ENCODE measurements at regions not wholly inside any gene's neighbourhood (a gene's known extent, or its start where the extent isn't known, plus 50 kb on each side); places are given as distances from the start of the nearest gene placed in this dataset.

DNA sequence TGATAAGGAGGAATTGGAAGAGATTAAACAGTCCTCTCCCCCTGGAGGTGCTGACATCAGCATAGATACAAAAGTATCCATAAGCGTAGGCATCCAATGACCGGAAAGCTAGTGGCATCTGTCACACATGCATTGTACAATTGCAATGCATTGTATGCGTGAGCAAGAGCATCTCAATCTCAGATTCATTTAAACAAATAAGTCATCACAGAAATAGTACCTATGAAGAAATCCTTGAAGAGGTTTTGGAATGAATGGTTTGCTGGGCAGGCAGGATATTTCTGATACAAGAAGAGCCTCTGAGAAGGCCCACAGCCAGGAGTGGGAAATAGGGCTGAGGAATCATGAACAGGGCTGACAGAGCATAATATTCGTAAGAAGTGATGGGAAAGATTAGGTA lies 88.9 kb upstream of the ABCD3 start:
- POLR2A ChIA-PET, result no interaction called here
- H3K4me1 ChIP-seq (ENCODE audit: control insufficient read depth, insufficient read depth, low read length), result peaks cover 21% of the 10 kb centered on the region
- TF ChIP-seq ZNF707 (tag by site-specific recombination; IDR thresholded peaks at IDR 0.05) (no peak), ZNF433 (tag by site-specific recombination; IDR thresholded peaks at IDR 0.05; ENCODE audit: low read depth) (no peak), SALL2 (tag by site-specific recombination; IDR thresholded peaks at IDR 0.05; ENCODE audit: borderline replicate concordance) (no peak), ZNF132 (tag by site-specific recombination; IDR thresholded peaks at IDR 0.05; ENCODE audit: borderline replicate concordance) (no peak), BCL11A (tag by site-specific recombination; IDR thresholded peaks at IDR 0.05; ENCODE audit: low read depth) (no peak)

DNA sequence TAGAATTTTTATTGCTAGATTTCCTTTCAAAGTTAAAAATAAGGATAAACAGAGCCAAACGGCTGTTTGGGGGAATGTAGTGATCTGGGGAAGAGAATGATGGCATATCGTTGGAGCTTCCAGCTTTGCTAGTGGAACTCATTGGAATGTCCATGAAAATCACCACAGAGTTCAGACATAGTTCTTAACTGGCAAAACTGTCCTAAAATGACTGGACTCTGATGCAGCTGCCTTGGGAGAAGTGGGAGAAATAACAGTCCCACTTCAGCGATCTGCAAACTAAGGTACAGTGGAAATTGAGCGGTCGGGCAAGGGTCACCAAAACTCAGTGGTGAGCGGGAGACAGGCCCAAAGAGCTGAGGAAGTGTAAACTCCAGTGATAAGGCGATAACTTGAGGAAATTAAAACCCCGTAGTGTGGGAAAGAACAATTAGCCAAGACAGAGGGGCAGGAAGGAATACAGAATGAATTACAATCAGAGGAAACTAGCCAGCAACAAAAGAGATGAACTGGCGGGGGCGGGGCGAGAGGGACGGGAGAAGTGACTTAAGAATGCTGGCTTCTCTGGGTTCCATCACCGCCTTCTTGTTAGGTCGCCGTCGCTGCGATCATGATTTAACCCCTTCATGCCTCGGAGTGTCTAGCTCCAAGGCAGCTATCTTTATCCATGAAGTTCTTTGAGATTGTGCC lies 89.8 kb upstream of the ARHGAP29 start:
- CTCF ChIA-PET, result interaction anchor here (0.6 to 11.9 kb wide), 11 partner anchors 8 to 723 kb away, joined by 3 to 389 read pairs (median 3); no protein-coding TSS in a partner anchor
- Histone ChIP-seq H3K36me3 (ENCODE audit: control insufficient read depth in 2 of 2, insufficient read depth in 1 of 2, low read length in 2 of 2) (no peaks in the 10 kb centered on the region), H3K4me1 (ENCODE audit: control insufficient read depth, insufficient read depth, low read length) (peaks cover 27% of the 10 kb centered on the region), H3K9me3 (ENCODE audit: control insufficient read depth, insufficient read depth, low read depth, low read length) (no peaks in the 10 kb centered on the region), H3K27ac (ENCODE audit: extremely low read depth, low read depth, low read length) (no peak overlapping the region; the same call in 1 of the 2 replicates), H3K4me3 (ENCODE audit: low read depth, low read length) (no peak overlapping the region)
- POLR2A ChIA-PET, result interaction anchor here (0.6 to 1.8 kb wide), 2 partner anchors 90 to 291 kb away, joined by 3 to 11 read pairs; partner anchors contain the start of gene ARHGAP29
- TF ChIP-seq ZNF24 (tag by site-specific recombination; IDR thresholded peaks at IDR 0.05) (no peak), ZNF558 (tag by site-specific recombination; IDR thresholded peaks at IDR 0.05) (no peak), ZXDB (tag by site-specific recombination; IDR thresholded peaks at IDR 0.05) (peak; percentile 15; the same call in 1 of the 2 replicates), ZNF600 (tag by site-specific recombination; IDR thresholded peaks at IDR 0.05) (peak; percentile 79), WT1 (tag by site-specific recombination; IDR thresholded peaks at IDR 0.05) (no peak), SCRT2 (tag by site-specific recombination; IDR thresholded peaks at IDR 0.05) (no peak), YY1 (tag by site-specific recombination; IDR thresholded peaks at IDR 0.05) (no peak), IKZF3 (tag by site-specific recombination; IDR thresholded peaks at IDR 0.05) (no peak), ZNF561 (tag by site-specific recombination; IDR thresholded peaks at IDR 0.05; ENCODE audit: borderline replicate concordance) (no peak), ZBTB10 (tag by site-specific recombination; IDR thresholded peaks at IDR 0.05) (no peak), FEZF1 (tag by site-specific recombination; IDR thresholded peaks at IDR 0.05) (no peak), ZNF10 (tag by site-specific recombination; IDR thresholded peaks at IDR 0.05) (peak; percentile 81), ZNF366 (tag by site-specific recombination; conservative IDR thresholded peaks at IDR 0.05) (0 out of 2 replicates have a peak, but pooled peaks have one; percentile 49), ZNF660 (tag by site-specific recombination; IDR thresholded peaks at IDR 0.05) (no peak), HOXC10 (CRISPR knock-in tag; IDR thresholded peaks at IDR 0.05) (no peak), ZNF629 (tag by site-specific recombination; IDR thresholded peaks at IDR 0.05) (0 out of 2 replicates have a peak, but pooled peaks have one; percentile 34), PRDM10 (tag by site-specific recombination; IDR thresholded peaks at IDR 0.05) (peak; percentile 76), ELK4 (IDR thresholded peaks at IDR 0.05; ENCODE audit: borderline replicate concordance, low read depth, low read length) (no peak)
- TF ChIP-seq, protein P1, sequence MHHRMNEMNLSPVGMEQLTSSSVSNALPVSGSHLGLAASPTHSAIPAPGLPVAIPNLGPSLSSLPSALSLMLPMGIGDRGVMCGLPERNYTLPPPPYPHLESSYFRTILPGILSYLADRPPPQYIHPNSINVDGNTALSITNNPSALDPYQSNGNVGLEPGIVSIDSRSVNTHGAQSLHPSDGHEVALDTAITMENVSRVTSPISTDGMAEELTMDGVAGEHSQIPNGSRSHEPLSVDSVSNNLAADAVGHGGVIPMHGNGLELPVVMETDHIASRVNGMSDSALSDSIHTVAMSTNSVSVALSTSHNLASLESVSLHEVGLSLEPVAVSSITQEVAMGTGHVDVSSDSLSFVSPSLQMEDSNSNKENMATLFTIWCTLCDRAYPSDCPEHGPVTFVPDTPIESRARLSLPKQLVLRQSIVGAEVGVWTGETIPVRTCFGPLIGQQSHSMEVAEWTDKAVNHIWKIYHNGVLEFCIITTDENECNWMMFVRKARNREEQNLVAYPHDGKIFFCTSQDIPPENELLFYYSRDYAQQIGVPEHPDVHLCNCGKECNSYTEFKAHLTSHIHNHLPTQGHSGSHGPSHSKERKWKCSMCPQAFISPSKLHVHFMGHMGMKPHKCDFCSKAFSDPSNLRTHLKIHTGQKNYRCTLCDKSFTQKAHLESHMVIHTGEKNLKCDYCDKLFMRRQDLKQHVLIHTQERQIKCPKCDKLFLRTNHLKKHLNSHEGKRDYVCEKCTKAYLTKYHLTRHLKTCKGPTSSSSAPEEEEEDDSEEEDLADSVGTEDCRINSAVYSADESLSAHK (tag by site-specific recombination; IDR thresholded peaks at IDR 0.05), result no peak

More for the DNA sequence above, 88.9 kb upstream of the ABCD3 start:
- Histone ChIP-seq H3K36me3 (ENCODE audit: control insufficient read depth in 2 of 2, insufficient read depth in 1 of 2, low read length in 2 of 2) (no peaks in the 10 kb centered on the region), H3K9me3 (ENCODE audit: control insufficient read depth, insufficient read depth, low read depth, low read length) (no peaks in the 10 kb centered on the region), H3K27ac (ENCODE audit: extremely low read depth, low read depth, low read length) (no peak overlapping the region), H3K4me3 (ENCODE audit: low read depth, low read length) (no peak overlapping the region)
- CTCF ChIA-PET, result interaction anchor here (1.3 to 11.9 kb wide), 5 partner anchors 81 to 305 kb away, joined by 3 to 400 read pairs (median 197); no protein-coding TSS in a partner anchor

All from HEK293 (cell line).